Mesothelial cell of epicardium (in vitro differentiated cells): ENCODE measurements at regions not wholly inside any gene's neighbourhood (a gene's known extent, or its start where the extent isn't known, plus 50 kb on each side); places are given as distances from the start of the nearest gene placed in this dataset.

ENCODE experiments used
- DNase-seq, 2 experiments: peaks; one replicate each; pipeline ENCODE4 v3.0.0; 2021; ENCODE audit warnings: low spot score in 2 of 2; ENCODE audit not compliant: unreplicated experiment in 2 of 2
- H3K27ac Mint-ChIP-seq: 2 replicates; pipeline ENCODE4 v1.8.0; 2021; ENCODE audit warnings: mixed read lengths
- H3K27me3 Mint-ChIP-seq: 2 replicates; pipeline ENCODE4 v1.8.0; 2021; ENCODE audit warnings: low read depth, mixed read lengths
- H3K36me3 Mint-ChIP-seq: 2 replicates; pipeline ENCODE4 v1.8.0; 2021; ENCODE audit warnings: mixed read lengths
- H3K4me1 Mint-ChIP-seq: 2 replicates; pipeline ENCODE4 v1.8.0; 2021; ENCODE audit warnings: mixed read lengths
- H3K4me3 Mint-ChIP-seq: 2 replicates; pipeline ENCODE4 v1.8.0; 2021; ENCODE audit warnings: mild to moderate bottlenecking, moderate library complexity, mixed read lengths
- H3K9me3 Mint-ChIP-seq: 2 replicates; pipeline ENCODE4 v1.8.0; 2021; ENCODE audit warnings: mixed read lengths
- CTCF ChIP-seq: fragments of 200-600 bp; sonication (generic); IDR thresholded peaks from one replicate; pipeline ENCODE4 v1.5.0; 2021; ENCODE audit warnings: antibody characterized with exemption; ENCODE audit not compliant: unreplicated experiment

GRCh38 chr2:153715218-153715850, 156.4 kb upstream of the GALNT13 start:
- DNase-seq: no peak
- peaks cover 2% of the 10 kb centered on the region for H3K4me1 Mint-ChIP-seq

GRCh38 chr2:153717060-153717459, 154.7 kb upstream of the GALNT13 start:
- peaks cover 4% of the 10 kb centered on the region for H3K9me3 Mint-ChIP-seq
- no peak for DNase-seq
- TF ChIP-seq CTCF: no peak
- H3K4me1 Mint-ChIP-seq: peaks cover 2% of the 10 kb centered on the region
- H3K4me3 Mint-ChIP-seq: no peak overlapping the region
- H3K36me3 Mint-ChIP-seq: no peaks in the 10 kb centered on the region
- H3K27ac Mint-ChIP-seq: no peak overlapping the region
- no peaks in the 10 kb centered on the region for H3K27me3 Mint-ChIP-seq

More at GRCh38 chr2:153715218-153715850, 156.4 kb upstream of the GALNT13 start:
- Mint-ChIP-seq H3K27me3 (no peaks in the 10 kb centered on the region), H3K9me3 (peaks cover 4% of the 10 kb centered on the region), H3K4me3 (no peak overlapping the region), H3K27ac (no peak overlapping the region), H3K36me3 (no peaks in the 10 kb centered on the region)
- no peak for TF ChIP-seq CTCF

- Mint-ChIP-seq H3K27me3 (no peaks in the 10 kb centered on the region), H3K36me3 (no peaks in the 10 kb centered on the region), H3K9me3 (peaks cover 13% of the 10 kb centered on the region), H3K4me1 (no peaks in the 10 kb centered on the region), H3K4me3 (no peak overlapping the region), H3K27ac (no peak overlapping the region)
- no peak for DNase-seq
- TF ChIP-seq CTCF: no peak
These were observed 132.3 kb upstream of the GALNT13 start for GRCh38 chr2:153739394-153739793.

DNA sequence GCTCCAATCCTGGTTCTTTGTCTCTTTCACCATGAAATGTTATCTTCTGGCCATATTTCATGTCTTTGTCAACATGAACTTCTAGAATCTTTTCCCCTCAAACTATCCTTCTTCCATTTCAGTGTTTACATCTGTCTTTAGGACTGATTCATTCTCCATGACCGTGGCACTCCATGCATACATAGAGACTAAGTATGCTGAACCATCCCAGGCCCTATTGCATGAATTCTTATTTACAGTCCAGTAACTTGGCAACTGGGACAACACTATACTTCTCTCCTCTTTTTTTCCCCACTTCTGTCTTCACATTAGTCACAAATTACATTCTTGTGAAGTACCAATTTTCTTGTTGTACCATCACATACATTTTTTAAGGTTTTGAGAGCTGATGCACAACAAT, 109.8 kb upstream of the GALNT13 start:
- no peaks in the 10 kb centered on the region for H3K27me3 Mint-ChIP-seq
- DNase-seq: no peak
- H3K27ac Mint-ChIP-seq: no peak overlapping the region
- no peak overlapping the region for H3K4me3 Mint-ChIP-seq
- peaks cover 63% of the 10 kb centered on the region for H3K9me3 Mint-ChIP-seq
- H3K36me3 Mint-ChIP-seq: peaks cover 19% of the 10 kb centered on the region
- no peaks in the 10 kb centered on the region for H3K4me1 Mint-ChIP-seq
- TF ChIP-seq CTCF: no peak

DNA sequence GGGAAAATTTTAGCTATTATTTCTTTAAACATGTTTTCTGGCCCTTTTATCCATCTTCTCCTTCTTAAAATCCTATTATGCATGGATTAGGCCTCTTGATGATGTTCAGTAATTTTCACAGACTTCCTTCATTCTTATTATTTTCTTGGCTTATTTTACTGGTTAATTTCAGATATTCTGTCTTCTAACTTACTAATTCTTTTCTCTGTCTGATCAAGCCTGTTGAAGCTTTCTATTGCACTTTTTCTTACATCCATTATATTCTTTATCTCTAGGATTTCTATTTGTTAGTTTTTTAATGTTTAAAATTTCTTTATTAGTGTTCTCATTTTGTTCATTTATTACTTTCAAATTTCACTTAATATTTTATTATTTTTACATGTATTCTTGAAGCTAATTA, 105.3 kb upstream of the GALNT13 start:
- Mint-ChIP-seq H3K36me3 (peaks cover 29% of the 10 kb centered on the region), H3K27me3 (peaks cover under 1% of the 10 kb centered on the region), H3K27ac (no peak overlapping the region), H3K4me1 (no peaks in the 10 kb centered on the region), H3K9me3 (peaks cover 71% of the 10 kb centered on the region), H3K4me3 (no peak overlapping the region)
- DNase-seq: no peak
- TF ChIP-seq CTCF: no peak
